CD4-positive, alpha-beta T cell (primary cell): ENCODE measurements at regions not wholly inside any gene's neighbourhood (a gene's known extent, or its start where the extent isn't known, plus 50 kb on each side); places are given as distances from the start of the nearest gene placed in this dataset.

Experiments
- ATAC-seq: fragments of 200-7000 bp; cut with Tn5 transposase; one replicate; pipeline ENCODE4 v1.10.0; 2022; ENCODE audit warnings: mild to moderate bottlenecking; ENCODE audit not compliant: poor library complexity
- CTCF ChIA-PET: fragments of 350-600 bp; sonication (Branson Sonifier 250); formaldehyde crosslinking; loops from one replicate; lab custom pipeline; 2021; ENCODE audit warnings: antibody characterized with exemption, inconsistent platforms; lab: Charles Lee
- POLR2A ChIA-PET: fragments of 350-600 bp; sonication (Branson Sonifier 250); formaldehyde crosslinking; loops from one replicate; lab custom pipeline; 2021; ENCODE audit warnings: antibody characterized with exemption, inconsistent platforms; lab: Charles Lee
- DNase-seq, 14 experiments: peaks; one replicate each; pipeline ENCODE4 v3.0.0-alpha.2; 2013 to 2020; ENCODE audit warnings: mixed read lengths in 2 of 14
- H3K27ac ChIP-seq, 2 donors: one replicate each; pipeline versions ENCODE4 v1.5.1 to v1.7.0; 2013; ENCODE audit warnings: low read length in 2 of 2, low read depth in 1 of 2, mild to moderate bottlenecking in 1 of 2
- H3K27me3 ChIP-seq, 2 experiments: 1 replicate in 1 of 2; 2 replicates in 1 of 2; pipeline versions ENCODE4 v1.6.1 to v1.7.0; 2013; ENCODE audit warnings: low read length in 2 of 2, control low read depth in 1 of 2, mild to moderate bottlenecking in 1 of 2, moderate library complexity in 1 of 2; ENCODE audit not compliant: insufficient read depth in 2 of 2, control insufficient read depth in 1 of 2
- H3K36me3 ChIP-seq: one replicate; pipeline ENCODE4 v1.6.1; 2013; ENCODE audit warnings: low read length, control low read depth; ENCODE audit not compliant: insufficient read depth
- H3K4me1 ChIP-seq: one replicate; pipeline ENCODE4 v1.6.1; 2013; ENCODE audit warnings: low read length, control low read depth; ENCODE audit not compliant: insufficient read depth
- H3K4me3 ChIP-seq: one replicate; pipeline ENCODE4 v1.5.1; 2013; ENCODE audit warnings: mild to moderate bottlenecking, low read length, moderate library complexity
- H3K9me3 ChIP-seq, 2 experiments: 1 replicate in 1 of 2; 2 replicates in 1 of 2; pipeline versions ENCODE4 v1.6.1 to v1.7.0; 2013; ENCODE audit warnings: low read length in 2 of 2, mild to moderate bottlenecking in 2 of 2, control low read depth in 1 of 2, moderate library complexity in 1 of 2; ENCODE audit not compliant: control insufficient read depth in 1 of 2, insufficient read depth in 1 of 2
- H3K27ac Mint-ChIP-seq: one replicate; pipeline ENCODE4 v1.8.0; 2020; ENCODE audit warnings: mixed read lengths
- H3K27me3 Mint-ChIP-seq: one replicate; pipeline ENCODE4 v1.8.0; 2021; ENCODE audit warnings: mixed read lengths
- H3K36me3 Mint-ChIP-seq: one replicate; pipeline ENCODE4 v1.8.0; 2021; ENCODE audit warnings: low read depth, mixed read lengths
- H3K4me1 Mint-ChIP-seq: one replicate; pipeline ENCODE4 v1.8.0; 2021; ENCODE audit warnings: low read depth, mixed read lengths
- H3K4me3 Mint-ChIP-seq: one replicate; pipeline ENCODE4 v1.8.0; 2020; ENCODE audit warnings: mild to moderate bottlenecking, mixed read lengths
- H3K9me3 Mint-ChIP-seq: one replicate; pipeline ENCODE4 v1.8.0; 2020; ENCODE audit warnings: mixed read lengths
- CTCF ChIP-seq: fragments of 200-600 bp; IDR thresholded peaks from one replicate; pipeline ENCODE4 v1.8.0; 2022; ENCODE audit warnings: antibody characterized with exemption, mild to moderate bottlenecking
- intact Hi-C, 2 experiments: fragments of 100-400 bp; cut with DNase I in 1 of 2; cut with micrococcal nuclease in 1 of 2; formaldehyde crosslinking; loops; one replicate each; pipeline versions ENCODE4 v1.15.1 to v1.9.0; 2023 to 2025; cut with DNase I, micrococcal nuclease

- ChIA-PET CTCF (no interaction called here), POLR2A (no interaction called here)
- intact Hi-C loops = no loop called here
- Mint-ChIP-seq H3K27me3 (no peaks in the 10 kb centered on the region), H3K36me3 (peaks cover 2% of the 10 kb centered on the region), H3K4me3 (no peak overlapping the region), H3K4me1 (no peaks in the 10 kb centered on the region), H3K9me3 (peaks cover 12% of the 10 kb centered on the region), H3K27ac (no peak overlapping the region)
- no peak for ATAC-seq
- TF ChIP-seq CTCF = no peak
- peak in 1 of 14 experiments; percentile 20 for DNase-seq
- no peak overlapping the region for H3K27ac ChIP-seq
- no peak overlapping the region for H3K4me3 ChIP-seq
- no peaks in the 10 kb centered on the region for H3K36me3 ChIP-seq
- H3K27me3 ChIP-seq = peaks cover 0 to 3% of the 10 kb centered on the region in 2 experiments
- H3K9me3 ChIP-seq = peaks cover 14 to 21% of the 10 kb centered on the region in 2 experiments
- H3K4me1 ChIP-seq = no peaks in the 10 kb centered on the region
Measured at GRCh38 chr7:400901-401485, 111.0 kb downstream of the FOXL3 start.

DNA sequence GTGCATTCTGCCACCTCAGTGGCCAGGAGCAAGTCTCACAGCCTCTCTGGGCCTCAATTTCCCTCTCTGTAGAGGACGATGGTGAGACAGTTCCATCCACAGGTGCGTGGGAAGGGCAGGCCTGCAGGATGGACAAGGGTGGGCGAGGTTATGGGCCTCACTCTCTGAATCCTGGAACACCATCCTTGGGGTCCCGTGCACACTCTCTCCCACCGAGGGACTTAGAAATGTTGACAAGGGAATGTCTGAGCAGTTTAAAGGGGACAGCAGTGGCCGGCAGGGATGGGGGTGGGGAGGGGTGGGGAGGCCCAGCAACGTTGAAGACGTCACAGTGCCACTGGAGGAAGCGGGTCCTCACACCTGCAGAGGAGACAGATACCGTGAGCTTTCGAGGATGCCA, 111.5 kb downstream of the FOXL3 start:
- Mint-ChIP-seq H3K9me3 (peaks cover 9% of the 10 kb centered on the region), H3K27ac (no peak overlapping the region), H3K4me1 (no peaks in the 10 kb centered on the region), H3K27me3 (no peaks in the 10 kb centered on the region), H3K4me3 (no peak overlapping the region), H3K36me3 (no peaks in the 10 kb centered on the region)
- peaks cover 10 to 21% of the 10 kb centered on the region in 2 experiments for H3K9me3 ChIP-seq
- CTCF ChIA-PET = no interaction called here
- intact Hi-C loops = no loop called here
- H3K4me3 ChIP-seq = no peak overlapping the region
- peak in 1 of 14 experiments; percentile 7 for DNase-seq
- POLR2A ChIA-PET = no interaction called here
- no peak overlapping the region for H3K27ac ChIP-seq
- no peaks in the 10 kb centered on the region for H3K4me1 ChIP-seq
- no peak for TF ChIP-seq CTCF
- no peak for ATAC-seq
- no peaks in the 10 kb centered on the region for H3K36me3 ChIP-seq
- H3K27me3 ChIP-seq = peaks cover 0 to 3% of the 10 kb centered on the region in 2 experiments

- H3K9me3 ChIP-seq = peaks cover 0 to 3% of the 10 kb centered on the region in 2 experiments
- no peak overlapping the region for H3K4me3 ChIP-seq
- CTCF ChIA-PET = no interaction called here
- intact Hi-C loops = no loop called here
- TF ChIP-seq CTCF = no peak
- no peaks in the 10 kb centered on the region for H3K4me1 ChIP-seq
- Mint-ChIP-seq H3K4me1 (no peaks in the 10 kb centered on the region), H3K36me3 (no peaks in the 10 kb centered on the region), H3K4me3 (no peak overlapping the region), H3K9me3 (no peaks in the 10 kb centered on the region), H3K27ac (no peak overlapping the region), H3K27me3 (no peaks in the 10 kb centered on the region)
- POLR2A ChIA-PET = no interaction called here
- no peak for ATAC-seq
- no peak for DNase-seq
- H3K27me3 ChIP-seq = peaks cover 0 to 3% of the 10 kb centered on the region in 2 experiments
- no peak overlapping the region for H3K27ac ChIP-seq
- no peaks in the 10 kb centered on the region for H3K36me3 ChIP-seq
Measured at GRCh38 chr7:404812-405488, 114.7 kb downstream of the PDGFA start.
